IMR-90 (cell line): ENCODE measurements at regions not wholly inside any gene's neighbourhood (a gene's known extent, or its start where the extent isn't known, plus 50 kb on each side); places are given as distances from the start of the nearest gene placed in this dataset.

Experiments
- ATAC-seq: fragments of 200-7000 bp; cut with Tn5 transposase; 2 replicates; pipeline ENCODE4 v1.9.1; 2020; ENCODE audit warnings: low read depth, mild to moderate bottlenecking, moderate library complexity
- BruUV-seq: library from RNA; stranded (reverse); fragments of 400-500 nt; replicated peaks from 2 replicates; lab custom pipeline; 2021; lab: Mats Ljungman, UMichigan
- CTCF ChIA-PET: fragments of 300-600 bp; formaldehyde crosslinking; extraction: SDS; loops from one replicate; lab custom pipeline; 2021; ENCODE audit warnings: antibody characterized with exemption; lab: Yijun Ruan, JAX
- POLR2A ChIA-PET: fragments of 300-600 bp; sonication (Branson Sonifier 250); formaldehyde crosslinking; loops from one replicate; lab custom pipeline; 2022; ENCODE audit warnings: antibody characterized with exemption; ENCODE audit not compliant: unreplicated experiment; lab: Charles Lee
- DNase-seq: peaks from one replicate; pipeline ENCODE4 v3.0.0; 2013
- H2AFZ ChIP-seq: replicated peaks from 2 replicates; pipeline ENCODE3; 2013; ENCODE audit warnings: low read length, mild to moderate bottlenecking; ENCODE audit not compliant: poor library complexity
- H2AK5ac ChIP-seq: 2 replicates; pipeline ENCODE4 v1.6.1; 2013; ENCODE audit warnings: low read depth, low read length, inconsistent platforms
- H2AK9ac ChIP-seq: replicated peaks from 2 replicates; pipeline ENCODE3; 2013; ENCODE audit warnings: mild to moderate bottlenecking, low read depth, low read length, moderate library complexity; ENCODE audit not compliant: poor library complexity
- H2BK120ac ChIP-seq: 2 replicates; pipeline ENCODE4 v1.6.1; 2013; ENCODE audit warnings: low read depth, low read length, inconsistent platforms
- H2BK15ac ChIP-seq: 3 replicates; pipeline ENCODE4 v1.6.1; 2013; ENCODE audit warnings: low read depth, low read length, inconsistent platforms
- H2BK20ac ChIP-seq: 2 replicates; pipeline ENCODE4 v1.6.1; 2013; ENCODE audit warnings: low read depth, mild to moderate bottlenecking, inconsistent platforms, low read length, moderate library complexity
- H2BK5ac ChIP-seq: 2 replicates; pipeline ENCODE4 v1.6.1; 2013; ENCODE audit warnings: mild to moderate bottlenecking, low read depth, low read length, inconsistent platforms; ENCODE audit not compliant: poor library complexity, severe bottlenecking
- H3K14ac ChIP-seq: replicated peaks from 2 replicates; pipeline ENCODE4 v1.6.1; 2013; ENCODE audit warnings: low read depth, low read length, inconsistent platforms
- H3K18ac ChIP-seq: 2 replicates; pipeline ENCODE4 v1.6.1; 2013; ENCODE audit warnings: low read depth, low read length, control low read depth
- H3K23ac ChIP-seq: 2 replicates; pipeline ENCODE4 v1.6.1; 2013; ENCODE audit warnings: low read depth, low read length, inconsistent platforms
- H3K27ac ChIP-seq: 2 replicates; pipeline ENCODE4 v1.5.1; 2013; ENCODE audit warnings: mild to moderate bottlenecking, control low read depth, low read length; ENCODE audit not compliant: insufficient read depth
- H3K27me3 ChIP-seq: 2 replicates; pipeline ENCODE4 v1.6.1; 2013; ENCODE audit warnings: low read length; ENCODE audit not compliant: control insufficient read depth, insufficient read depth
- H3K36me3 ChIP-seq: 2 replicates; pipeline ENCODE4 v1.6.1; 2013; ENCODE audit warnings: low read length, mixed read lengths; ENCODE audit not compliant: control insufficient read depth, insufficient read depth
- H3K4ac ChIP-seq: 2 replicates; pipeline ENCODE4 v1.6.1; 2013; ENCODE audit warnings: low read depth, low read length, inconsistent platforms
- H3K4me1 ChIP-seq: 2 replicates; pipeline ENCODE4 v1.6.1; 2013; ENCODE audit warnings: low read length, mixed read lengths; ENCODE audit not compliant: control insufficient read depth, insufficient read depth
- H3K4me2 ChIP-seq: 2 replicates; pipeline ENCODE4 v1.6.1; 2013; ENCODE audit warnings: low read depth, mild to moderate bottlenecking, control low read depth, low read length, moderate library complexity
- H3K4me3 ChIP-seq: 2 replicates; pipeline ENCODE4 v1.5.1; 2013; ENCODE audit warnings: low read depth, mild to moderate bottlenecking, control low read depth, low read length, moderate library complexity; ENCODE audit not compliant: insufficient read depth
- H3K56ac ChIP-seq: 2 replicates; pipeline ENCODE4 v1.6.1; 2013; ENCODE audit warnings: low read length, inconsistent platforms; ENCODE audit not compliant: insufficient read depth; ENCODE audit errors: extremely low read depth
- H3K79me1 ChIP-seq, 2 experiments: 2 replicates each; pipeline ENCODE4 v1.6.1; 2013; ENCODE audit warnings: low read length in 2 of 2, inconsistent platforms in 1 of 2, low read depth in 1 of 2
- H3K9ac ChIP-seq: 2 replicates; pipeline ENCODE4 v1.6.1; 2013; ENCODE audit warnings: low read depth, low read length, control low read depth
- H3K9me1 ChIP-seq: 2 replicates; pipeline ENCODE4 v1.6.1; 2013; ENCODE audit warnings: low read length, inconsistent platforms; ENCODE audit not compliant: insufficient read depth
- H3K9me3 ChIP-seq: 2 replicates; pipeline ENCODE4 v1.6.1; 2013; ENCODE audit warnings: low read length; ENCODE audit not compliant: control insufficient read depth, insufficient read depth
- H4K20me1 ChIP-seq: 2 replicates; pipeline ENCODE4 v1.6.1; 2013; ENCODE audit warnings: low read length, inconsistent platforms; ENCODE audit not compliant: insufficient read depth
- H4K5ac ChIP-seq: 2 replicates; pipeline ENCODE4 v1.6.1; 2013; ENCODE audit warnings: mild to moderate bottlenecking, low read depth, low read length, control low read depth
- H4K8ac ChIP-seq, 2 experiments: 2 replicates each; pipeline ENCODE4 v1.6.1; 2013; ENCODE audit warnings: low read depth in 2 of 2, low read length in 2 of 2, control low read depth in 1 of 2, inconsistent platforms in 1 of 2
- H4K91ac ChIP-seq: 2 replicates; pipeline ENCODE4 v1.6.1; 2013; ENCODE audit warnings: low read depth, low read length, inconsistent platforms; ENCODE audit not compliant: insufficient read depth
- ELK1 ChIP-seq: fragments of 150-350 bp; IDR thresholded peaks from 2 replicates; pipeline ENCODE4 v1.6.1; 2016; ENCODE audit warnings: low read depth, mild to moderate bottlenecking, low read length, moderate library complexity, borderline replicate concordance
- FOS ChIP-seq: fragments of 150-350 bp; IDR thresholded peaks from 2 replicates; pipeline ENCODE4 v1.6.1; 2016; ENCODE audit warnings: low read depth, low read length
- POLR2A ChIP-seq: IDR thresholded peaks from 2 replicates; pipeline ENCODE4 v1.6.1; 2012; ENCODE audit warnings: mild to moderate bottlenecking, low read depth, low read length
- RCOR1 ChIP-seq: IDR thresholded peaks from 2 replicates; pipeline ENCODE4 v1.6.1; 2012; ENCODE audit warnings: mild to moderate bottlenecking, low read length, improper control_type of control experiment; ENCODE audit not compliant: insufficient replicate concordance
- WGBS, 2 experiments: methylation state at CpG; one replicate each; pipeline versions ENCODE4 v1.1.5 to v1.1.7; 2013; ENCODE audit warnings: missing lambda C conversion rate in 2 of 2; ENCODE audit not compliant: insufficient read length in 1 of 2; ENCODE audit errors: extremely low coverage in 2 of 2; 5-methylcytosine and 5-hydroxymethylcytosine counted together
- dilution Hi-C: fragments of 300-500 bp; cut with HindIII; formaldehyde crosslinking; loops from one replicate; pipeline ENCODE4 v1.14.3; 2018; ENCODE audit warnings: low sequenced_read_pairs; ENCODE audit not compliant: unreplicated experiment
- in situ Hi-C: fragments of 300-500 bp; cut with MboI; formaldehyde crosslinking; loops from 3 replicates; pipeline ENCODE4 v1.14.3; 2019; ENCODE audit warnings: low sequenced_read_pairs, inconsistent platforms, mixed read lengths
- intact Hi-C: fragments of 100-400 bp; cut with micrococcal nuclease; formaldehyde crosslinking; loops from 2 replicates; pipeline ENCODE4 v1.10.0; 2022

- H2BK15ac ChIP-seq = no peak overlapping the region
- intact Hi-C loops = no loop called here
- no peak overlapping the region; the same call in 1 of the 2 replicates for H2AK5ac ChIP-seq
- no peak overlapping the region for H2BK5ac ChIP-seq
- H3K36me3 ChIP-seq = no peaks in the 10 kb centered on the region
- H4K8ac ChIP-seq = no peak overlapping the region
- no peak overlapping the region for H3K23ac ChIP-seq
- no peak overlapping the region for H3K18ac ChIP-seq
- no peak overlapping the region for H2AK9ac ChIP-seq
- H3K9ac ChIP-seq = no peak overlapping the region
- H3K27me3 ChIP-seq = peaks cover 3% of the 10 kb centered on the region
- in situ Hi-C loops = no loop called here
- H3K9me3 ChIP-seq = no peaks in the 10 kb centered on the region
- CTCF ChIA-PET = interaction anchor here (0.6 kb wide), 1 partner anchor 58 kb away, joined by 3 read pairs; no protein-coding TSS in a partner anchor
- TF ChIP-seq FOS (no peak), POLR2A (no peak), ELK1 (no peak), RCOR1 (no peak)
- H3K4ac ChIP-seq = no peak overlapping the region; the same call in 1 of the 2 replicates
- H4K91ac ChIP-seq = no peak overlapping the region; the same call in 1 of the 2 replicates
- H3K9me1 ChIP-seq = no peaks in the 10 kb centered on the region
- no peak overlapping the region for H3K4me3 ChIP-seq
- no peak overlapping the region for H4K5ac ChIP-seq
- H2BK20ac ChIP-seq = peak overlapping the region; percentile 48; the same call in 1 of the 2 replicates
- peak overlapping the region; percentile 78 for H3K14ac ChIP-seq
- POLR2A ChIA-PET = no interaction called here
- no peak overlapping the region for H3K4me2 ChIP-seq
- H3K4me1 ChIP-seq = no peaks in the 10 kb centered on the region
- H3K27ac ChIP-seq = no peak overlapping the region
- H4K20me1 ChIP-seq = no peaks in the 10 kb centered on the region
- H3K79me1 ChIP-seq = no peaks in the 10 kb centered on the region
- DNase-seq (no peak), ATAC-seq (no peak)
- no TSS peak for BruUV-seq
- H3K56ac ChIP-seq = no peak overlapping the region
- no peak overlapping the region; the same call in 1 of the 2 replicates for H2BK120ac ChIP-seq
- dilution Hi-C loops = no loop called here
- no peak overlapping the region for H2AFZ ChIP-seq
- WGBS, 2 experiments = 95% methylated on average over 3 of the region's 10 CpGs; no CpG with 5 or more reads in 1 of the 2 experiments
These were observed 268.4 kb downstream of the METTL4 start for GRCh38 chr18:2302628-2303516.
